ENCODE measurements at regions not wholly inside any gene's neighbourhood (a gene's known extent, or its start where the extent isn't known, plus 50 kb on each side); places are given as distances from the start of the nearest gene placed in this dataset.

- Mint-ChIP-seq H3K36me3 (ENCODE audit: low read depth) (no peaks in the 10 kb centered on the region), H3K27ac (no peak overlapping the region), H3K27me3 (peaks cover 53% of the 10 kb centered on the region), H3K9me3 (no peaks in the 10 kb centered on the region), H3K4me3 (no peak overlapping the region), H3K4me1 (ENCODE audit: low read depth) (no peaks in the 10 kb centered on the region)
- no peak for DNase-seq
These were observed 97.0 kb upstream of the TOP3B start for GRCh38 chr22:22079404-22080148.

GRCh38 chr22:22078329-22078728, 95.7 kb upstream of the TOP3B start:
- Mint-ChIP-seq H3K9me3 (no peaks in the 10 kb centered on the region), H3K27me3 (peaks cover 52% of the 10 kb centered on the region), H3K4me1 (ENCODE audit: low read depth) (no peaks in the 10 kb centered on the region), H3K27ac (no peak overlapping the region), H3K4me3 (no peak overlapping the region), H3K36me3 (ENCODE audit: low read depth) (no peaks in the 10 kb centered on the region)
- DNase-seq: no peak

- Mint-ChIP-seq H3K36me3 (ENCODE audit: low read depth) (no peaks in the 10 kb centered on the region), H3K4me1 (ENCODE audit: low read depth) (no peaks in the 10 kb centered on the region), H3K9me3 (no peaks in the 10 kb centered on the region), H3K27ac (no peak overlapping the region), H3K4me3 (no peak overlapping the region), H3K27me3 (peaks cover 47% of the 10 kb centered on the region)
- no peak for DNase-seq
These were observed 94.5 kb upstream of the TOP3B start for GRCh38 chr22:22076932-22077703.

GRCh38 chr22:22076361-22076760, 93.8 kb upstream of the TOP3B start:
- Mint-ChIP-seq H3K27me3 (peaks cover 40% of the 10 kb centered on the region), H3K36me3 (ENCODE audit: low read depth) (no peaks in the 10 kb centered on the region), H3K27ac (no peak overlapping the region), H3K9me3 (no peaks in the 10 kb centered on the region), H3K4me1 (ENCODE audit: low read depth) (no peaks in the 10 kb centered on the region), H3K4me3 (no peak overlapping the region)
- DNase-seq: no peak

GRCh38 chr22:22075382-22076163, 93.0 kb upstream of the TOP3B start:
- Mint-ChIP-seq H3K4me3 (no peak overlapping the region), H3K27me3 (peaks cover 35% of the 10 kb centered on the region), H3K4me1 (ENCODE audit: low read depth) (no peaks in the 10 kb centered on the region), H3K27ac (no peak overlapping the region), H3K9me3 (no peaks in the 10 kb centered on the region), H3K36me3 (ENCODE audit: low read depth) (no peaks in the 10 kb centered on the region)
- DNase-seq: no peak

- Mint-ChIP-seq H3K27me3 (peaks cover 29% of the 10 kb centered on the region), H3K27ac (no peak overlapping the region), H3K4me3 (no peak overlapping the region), H3K9me3 (no peaks in the 10 kb centered on the region), H3K4me1 (ENCODE audit: low read depth) (no peaks in the 10 kb centered on the region), H3K36me3 (ENCODE audit: low read depth) (no peaks in the 10 kb centered on the region)
- DNase-seq: no peak
These were observed 92.2 kb upstream of the TOP3B start for GRCh38 chr22:22074634-22075381.

GRCh38 chr22:22073769-22074561, 91.4 kb upstream of the TOP3B start:
- no peak overlapping the region for H3K4me3 Mint-ChIP-seq
- DNase-seq: no peak
- H3K27me3 Mint-ChIP-seq: peaks cover 29% of the 10 kb centered on the region
- no peak overlapping the region for H3K27ac Mint-ChIP-seq
- H3K4me1 Mint-ChIP-seq (ENCODE audit: low read depth): no peaks in the 10 kb centered on the region
- no peaks in the 10 kb centered on the region for H3K9me3 Mint-ChIP-seq
- H3K36me3 Mint-ChIP-seq (ENCODE audit: low read depth): no peaks in the 10 kb centered on the region

- H3K4me3 Mint-ChIP-seq: no peak overlapping the region
- no peak for DNase-seq
- no peak overlapping the region for H3K27ac Mint-ChIP-seq
- no peaks in the 10 kb centered on the region for H3K9me3 Mint-ChIP-seq
- H3K36me3 Mint-ChIP-seq (ENCODE audit: low read depth): no peaks in the 10 kb centered on the region
- peaks cover 24% of the 10 kb centered on the region for H3K27me3 Mint-ChIP-seq
- no peaks in the 10 kb centered on the region for H3K4me1 Mint-ChIP-seq (ENCODE audit: low read depth)
These were observed 89.7 kb upstream of the TOP3B start for GRCh38 chr22:22072169-22072836.

GRCh38 chr22:22071455-22071854, 88.9 kb upstream of the TOP3B start:
- no peak for DNase-seq
- Mint-ChIP-seq H3K4me3 (no peak overlapping the region), H3K27ac (no peak overlapping the region), H3K4me1 (ENCODE audit: low read depth) (no peaks in the 10 kb centered on the region), H3K9me3 (no peaks in the 10 kb centered on the region), H3K27me3 (peaks cover 19% of the 10 kb centered on the region), H3K36me3 (ENCODE audit: low read depth) (no peaks in the 10 kb centered on the region)

- DNase-seq: no peak
- Mint-ChIP-seq H3K4me3 (no peak overlapping the region), H3K36me3 (ENCODE audit: low read depth) (no peaks in the 10 kb centered on the region), H3K9me3 (no peaks in the 10 kb centered on the region), H3K27ac (no peak overlapping the region), H3K27me3 (peaks cover 13% of the 10 kb centered on the region), H3K4me1 (ENCODE audit: low read depth) (no peaks in the 10 kb centered on the region)
These were observed 87.8 kb upstream of the TOP3B start for GRCh38 chr22:22070371-22070824.

GRCh38 chr22:22069450-22070370, 87.1 kb upstream of the TOP3B start:
- no peaks in the 10 kb centered on the region for H3K9me3 Mint-ChIP-seq
- H3K27me3 Mint-ChIP-seq: peaks cover 14% of the 10 kb centered on the region
- no peak for DNase-seq
- no peaks in the 10 kb centered on the region for H3K36me3 Mint-ChIP-seq (ENCODE audit: low read depth)
- no peak overlapping the region for H3K27ac Mint-ChIP-seq
- H3K4me1 Mint-ChIP-seq (ENCODE audit: low read depth): no peaks in the 10 kb centered on the region
- H3K4me3 Mint-ChIP-seq: no peak overlapping the region

GRCh38 chr22:22068657-22069056, 86.1 kb upstream of the TOP3B start:
- no peak for DNase-seq
- no peak overlapping the region for H3K27ac Mint-ChIP-seq
- no peaks in the 10 kb centered on the region for H3K4me1 Mint-ChIP-seq (ENCODE audit: low read depth)

More at GRCh38 chr22:22068657-22069056, 86.1 kb upstream of the TOP3B start:
- Mint-ChIP-seq H3K27me3 (peaks cover 6% of the 10 kb centered on the region), H3K36me3 (ENCODE audit: low read depth) (no peaks in the 10 kb centered on the region), H3K4me3 (no peak overlapping the region), H3K9me3 (no peaks in the 10 kb centered on the region)
